HEK293 (cell line): ENCODE measurements at regions not wholly inside any gene's neighbourhood (a gene's known extent, or its start where the extent isn't known, plus 50 kb on each side); places are given as distances from the start of the nearest gene placed in this dataset.
"Not testable (repeated sequence)": the region's sequence is repeated elsewhere in the genome, so short reads cannot be mapped to it uniquely, and the experiment has no call there.

Experiments
- CTCF ChIA-PET: fragments of 350-600 bp; formaldehyde crosslinking; extraction: SDS; loops from one replicate; lab custom pipeline; 2021; ENCODE audit warnings: antibody characterized with exemption; lab: Yijun Ruan, JAX
- POLR2A ChIA-PET: fragments of 300-600 bp; formaldehyde crosslinking; extraction: SDS; loops from one replicate; lab custom pipeline; 2020; ENCODE audit warnings: antibody characterized with exemption, inconsistent platforms; lab: Yijun Ruan, JAX
- H3K27ac ChIP-seq: fragments of 200-500 bp; sonication (Bioruptor generic); 2 replicates; pipeline ENCODE4 v1.5.1; 2014; ENCODE audit warnings: low read depth, low read length, control low read depth, inconsistent platforms; ENCODE audit errors: extremely low read depth
- H3K36me3 ChIP-seq, 2 experiments: fragments of 200-500 bp in 1 of 2; sonication (Bioruptor generic) in 1 of 2; 1 replicate in 1 of 2; 2 replicates in 1 of 2; pipeline ENCODE4 v1.5.1; 2014 to 2017; ENCODE audit warnings: inconsistent platforms in 2 of 2, low read length in 2 of 2; ENCODE audit not compliant: control insufficient read depth in 2 of 2, insufficient read depth in 1 of 2
- H3K4me1 ChIP-seq: fragments of 200-500 bp; sonication (Bioruptor generic); 2 replicates; pipeline ENCODE4 v1.5.1; 2014; ENCODE audit warnings: mild to moderate bottlenecking, low read length, inconsistent platforms; ENCODE audit not compliant: control insufficient read depth, insufficient read depth
- H3K4me3 ChIP-seq: 2 replicates; pipeline ENCODE4 v1.5.1; 2011; ENCODE audit warnings: low read depth, mild to moderate bottlenecking, control low read depth, low read length, moderate library complexity
- H3K9me3 ChIP-seq: fragments of 200-500 bp; sonication (Bioruptor generic); 2 replicates; pipeline ENCODE4 v1.5.1; 2014; ENCODE audit warnings: low read depth, low read length, inconsistent platforms; ENCODE audit not compliant: control insufficient read depth, insufficient read depth
- KLF1 ChIP-seq: fragments of 450-650 bp; formaldehyde crosslinking; IDR thresholded peaks from 2 replicates; pipeline ENCODE4 v1.5.1; 2016; ENCODE audit warnings: missing biosample characterization, missing genetic modification characterization
- REPIN1 ChIP-seq: fragments of 450-650 bp; formaldehyde crosslinking; IDR thresholded peaks from 2 replicates; pipeline ENCODE4 v1.5.1; 2017; ENCODE audit warnings: missing biosample characterization, missing genetic modification characterization, low read depth
- ZNF24 ChIP-seq: fragments of 450-650 bp; formaldehyde crosslinking; IDR thresholded peaks from 2 replicates; pipeline ENCODE4 v1.5.1; 2016; ENCODE audit warnings: missing biosample characterization, missing genetic modification characterization
- ZNF311 ChIP-seq: fragments of 450-650 bp; formaldehyde crosslinking; IDR thresholded peaks from 2 replicates; pipeline ENCODE4 v1.5.1; 2017; ENCODE audit warnings: missing biosample characterization, missing genetic modification characterization, borderline replicate concordance
- ZNF341 ChIP-seq: fragments of 450-650 bp; formaldehyde crosslinking; IDR thresholded peaks from 2 replicates; pipeline ENCODE4; 2016; ENCODE audit warnings: low read depth, missing biosample characterization, missing genetic modification characterization
- ZNF366 ChIP-seq: fragments of 450-650 bp; formaldehyde crosslinking; conservative IDR thresholded peaks from 2 replicates; pipeline ENCODE4 v1.5.1; 2016; ENCODE audit warnings: missing biosample characterization, missing genetic modification characterization
- ZNF48 ChIP-seq: fragments of 450-650 bp; formaldehyde crosslinking; IDR thresholded peaks from 2 replicates; pipeline ENCODE4 v1.5.1; 2016; ENCODE audit warnings: missing biosample characterization, missing genetic modification characterization
- ZNF530 ChIP-seq: fragments of 450-650 bp; formaldehyde crosslinking; IDR thresholded peaks from 2 replicates; pipeline ENCODE4 v1.5.1; 2016; ENCODE audit warnings: low read depth, missing biosample characterization, missing genetic modification characterization
- ZNF670 ChIP-seq: fragments of 450-650 bp; formaldehyde crosslinking; IDR thresholded peaks from 2 replicates; pipeline ENCODE4 v1.5.1; 2016; ENCODE audit warnings: missing biosample characterization, missing genetic modification characterization, low read depth
- TF ChIP-seq, protein P1 (sequence below): fragments of 450-650 bp; formaldehyde crosslinking; IDR thresholded peaks from 2 replicates; pipeline ENCODE4 v1.5.1; 2016; ENCODE audit warnings: missing biosample characterization, missing genetic modification characterization
- TF ChIP-seq, protein P2 (sequence below): fragments of 450-650 bp; formaldehyde crosslinking; IDR thresholded peaks from 2 replicates; pipeline ENCODE4 v1.5.1; 2017; ENCODE audit warnings: missing biosample characterization, missing genetic modification characterization
- TF ChIP-seq, protein P3 (sequence below): fragments of 450-650 bp; IDR thresholded peaks from 2 replicates; pipeline ENCODE4 v1.5.1; 2018; ENCODE audit warnings: missing biosample characterization, missing genetic modification characterization

DNA sequence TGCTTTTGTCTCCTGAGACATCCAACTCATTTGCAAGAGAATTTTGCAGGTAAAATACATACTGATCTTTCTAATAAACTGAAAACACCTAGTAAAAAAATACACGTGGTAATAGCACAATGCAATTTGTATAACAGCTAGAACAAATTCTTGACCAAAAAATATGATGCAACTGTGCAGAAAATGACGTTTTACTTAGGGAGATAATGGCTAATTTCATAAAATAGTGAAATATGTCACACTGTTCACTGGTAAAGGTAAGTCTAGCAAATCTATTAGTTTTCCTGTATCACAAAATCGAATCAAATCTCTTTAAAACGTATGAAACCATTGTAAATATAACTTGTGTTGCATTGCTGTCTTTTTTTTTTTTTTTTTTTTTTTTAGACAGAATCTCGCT is 130.0 kb downstream of the VPREB1 start (continued):
- no peak for TF ChIP-seq ZNF670
- TF ChIP-seq ZNF311 (tag by site-specific recombination) = no peak
- TF ChIP-seq, all 188 proteins: peak for 0

DNA sequence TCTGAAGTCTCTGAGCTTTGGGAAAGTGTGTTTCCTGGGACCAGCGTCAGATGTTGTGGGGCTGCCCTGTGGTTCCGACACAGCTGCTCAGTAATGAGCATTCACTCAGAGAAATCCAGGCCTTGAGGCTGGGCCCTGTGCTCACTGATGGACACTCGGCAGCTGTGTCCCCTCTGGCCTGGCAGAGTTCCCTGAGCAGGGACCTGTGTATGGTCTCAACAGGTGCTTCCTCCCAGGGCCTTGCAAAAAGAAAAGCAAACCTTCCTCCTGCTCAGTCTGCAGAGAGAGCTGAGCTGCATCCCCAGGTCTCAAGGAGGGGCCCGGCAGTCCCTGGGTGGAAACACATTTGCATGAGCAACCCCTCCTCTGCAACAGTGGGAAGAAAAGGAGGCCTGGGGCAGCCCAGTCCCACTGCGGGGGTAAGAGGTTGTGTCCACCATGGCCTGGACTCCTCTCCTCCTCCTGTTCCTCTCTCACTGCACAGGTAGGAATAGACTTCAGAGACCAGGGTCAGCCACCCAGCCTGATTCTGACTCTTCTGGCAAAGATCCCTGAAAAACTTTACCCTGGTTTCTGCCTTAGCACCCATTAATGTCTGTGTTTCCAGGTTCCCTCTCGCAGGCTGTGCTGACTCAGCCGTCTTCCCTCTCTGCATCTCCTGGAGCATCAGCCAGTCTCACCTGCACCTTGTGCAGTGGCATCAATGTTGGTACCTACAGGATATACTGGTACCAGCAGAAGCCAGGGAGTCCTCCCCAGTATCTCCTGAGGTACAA is 131.2 kb downstream of the VPREB1 start:
- POLR2A ChIA-PET = no interaction called here
- Histone ChIP-seq H3K36me3 (no peaks in the 10 kb centered on the region), H3K4me3 (no peak overlapping the region), H3K4me1 (no peaks in the 10 kb centered on the region), H3K27ac (no peak overlapping the region), H3K9me3 (no peaks in the 10 kb centered on the region)
- no peak for TF ChIP-seq REPIN1
- no peak for TF ChIP-seq ZNF24 (tag by site-specific recombination)
- TF ChIP-seq, protein P1, sequence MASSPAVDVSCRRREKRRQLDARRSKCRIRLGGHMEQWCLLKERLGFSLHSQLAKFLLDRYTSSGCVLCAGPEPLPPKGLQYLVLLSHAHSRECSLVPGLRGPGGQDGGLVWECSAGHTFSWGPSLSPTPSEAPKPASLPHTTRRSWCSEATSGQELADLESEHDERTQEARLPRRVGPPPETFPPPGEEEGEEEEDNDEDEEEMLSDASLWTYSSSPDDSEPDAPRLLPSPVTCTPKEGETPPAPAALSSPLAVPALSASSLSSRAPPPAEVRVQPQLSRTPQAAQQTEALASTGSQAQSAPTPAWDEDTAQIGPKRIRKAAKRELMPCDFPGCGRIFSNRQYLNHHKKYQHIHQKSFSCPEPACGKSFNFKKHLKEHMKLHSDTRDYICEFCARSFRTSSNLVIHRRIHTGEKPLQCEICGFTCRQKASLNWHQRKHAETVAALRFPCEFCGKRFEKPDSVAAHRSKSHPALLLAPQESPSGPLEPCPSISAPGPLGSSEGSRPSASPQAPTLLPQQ = no peak
- TF ChIP-seq, protein P2, sequence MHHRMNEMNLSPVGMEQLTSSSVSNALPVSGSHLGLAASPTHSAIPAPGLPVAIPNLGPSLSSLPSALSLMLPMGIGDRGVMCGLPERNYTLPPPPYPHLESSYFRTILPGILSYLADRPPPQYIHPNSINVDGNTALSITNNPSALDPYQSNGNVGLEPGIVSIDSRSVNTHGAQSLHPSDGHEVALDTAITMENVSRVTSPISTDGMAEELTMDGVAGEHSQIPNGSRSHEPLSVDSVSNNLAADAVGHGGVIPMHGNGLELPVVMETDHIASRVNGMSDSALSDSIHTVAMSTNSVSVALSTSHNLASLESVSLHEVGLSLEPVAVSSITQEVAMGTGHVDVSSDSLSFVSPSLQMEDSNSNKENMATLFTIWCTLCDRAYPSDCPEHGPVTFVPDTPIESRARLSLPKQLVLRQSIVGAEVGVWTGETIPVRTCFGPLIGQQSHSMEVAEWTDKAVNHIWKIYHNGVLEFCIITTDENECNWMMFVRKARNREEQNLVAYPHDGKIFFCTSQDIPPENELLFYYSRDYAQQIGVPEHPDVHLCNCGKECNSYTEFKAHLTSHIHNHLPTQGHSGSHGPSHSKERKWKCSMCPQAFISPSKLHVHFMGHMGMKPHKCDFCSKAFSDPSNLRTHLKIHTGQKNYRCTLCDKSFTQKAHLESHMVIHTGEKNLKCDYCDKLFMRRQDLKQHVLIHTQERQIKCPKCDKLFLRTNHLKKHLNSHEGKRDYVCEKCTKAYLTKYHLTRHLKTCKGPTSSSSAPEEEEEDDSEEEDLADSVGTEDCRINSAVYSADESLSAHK (tag by site-specific recombination) = no peak
- no peak for TF ChIP-seq ZNF48
- CTCF ChIA-PET = no interaction called here

DNA sequence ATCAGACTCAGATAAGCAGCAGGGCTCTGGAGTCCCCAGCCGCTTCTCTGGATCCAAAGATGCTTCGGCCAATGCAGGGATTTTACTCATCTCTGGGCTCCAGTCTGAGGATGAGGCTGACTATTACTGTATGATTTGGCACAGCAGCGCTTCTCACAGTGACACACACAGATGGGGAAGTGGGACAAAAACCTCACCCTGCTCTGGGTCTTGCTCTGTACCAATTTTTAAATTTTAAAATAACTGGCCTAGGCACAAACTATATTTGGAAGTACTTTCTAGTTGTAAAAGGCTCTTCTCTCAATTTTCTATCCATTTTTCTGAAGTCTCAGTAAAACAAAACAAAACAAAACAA is 131.7 kb downstream of the VPREB1 start:
- Histone ChIP-seq H3K9me3 (no peaks in the 10 kb centered on the region), H3K27ac (no peak overlapping the region), H3K36me3 (no peaks in the 10 kb centered on the region), H3K4me3 (no peak overlapping the region), H3K4me1 (no peaks in the 10 kb centered on the region)
- ChIA-PET CTCF (interaction anchor here (0.7 kb wide), 1 partner anchor 583 kb away, joined by 3 read pairs; no protein-coding TSS in a partner anchor), POLR2A (no interaction called here)
- TF ChIP-seq, protein P3, sequence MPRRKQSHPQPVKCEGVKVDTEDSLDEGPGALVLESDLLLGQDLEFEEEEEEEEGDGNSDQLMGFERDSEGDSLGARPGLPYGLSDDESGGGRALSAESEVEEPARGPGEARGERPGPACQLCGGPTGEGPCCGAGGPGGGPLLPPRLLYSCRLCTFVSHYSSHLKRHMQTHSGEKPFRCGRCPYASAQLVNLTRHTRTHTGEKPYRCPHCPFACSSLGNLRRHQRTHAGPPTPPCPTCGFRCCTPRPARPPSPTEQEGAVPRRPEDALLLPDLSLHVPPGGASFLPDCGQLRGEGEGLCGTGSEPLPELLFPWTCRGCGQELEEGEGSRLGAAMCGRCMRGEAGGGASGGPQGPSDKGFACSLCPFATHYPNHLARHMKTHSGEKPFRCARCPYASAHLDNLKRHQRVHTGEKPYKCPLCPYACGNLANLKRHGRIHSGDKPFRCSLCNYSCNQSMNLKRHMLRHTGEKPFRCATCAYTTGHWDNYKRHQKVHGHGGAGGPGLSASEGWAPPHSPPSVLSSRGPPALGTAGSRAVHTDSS = no peak
- TF ChIP-seq ZNF341 = no peak
- TF ChIP-seq ZNF366 (tag by site-specific recombination) = no peak
- no peak for TF ChIP-seq KLF1 (tag by site-specific recombination)
- no peak for TF ChIP-seq ZNF530 (tag by site-specific recombination)

DNA sequence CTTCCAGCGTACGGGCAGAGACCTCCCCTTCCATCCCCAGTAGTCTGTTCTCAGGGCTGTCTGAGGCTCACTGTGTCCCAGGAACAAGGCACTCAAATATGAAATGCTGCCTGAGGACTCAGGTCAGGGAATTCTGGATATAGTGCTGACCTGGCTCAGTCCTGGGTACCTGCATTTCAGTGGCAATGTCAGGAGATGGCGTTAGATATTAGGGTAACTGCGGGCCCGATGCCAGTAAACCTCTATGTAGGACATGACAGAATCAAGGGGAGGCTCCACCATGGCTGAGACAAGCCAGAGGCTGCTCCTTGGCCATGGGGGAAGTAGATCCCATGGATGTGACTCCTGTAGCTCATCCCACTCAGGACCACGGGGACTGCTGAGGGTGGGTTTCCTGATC is 131.7 kb downstream of the ZNF280B start:
- POLR2A ChIA-PET, H3K9me3 ChIP-seq: not testable (repeated sequence)
- CTCF ChIA-PET = interaction anchor here (0.7 kb wide), 1 partner anchor 582 kb away, joined by 3 read pairs; no protein-coding TSS in a partner anchor

More for the DNA sequence above, 131.7 kb downstream of the ZNF280B start:
- not testable (repeated sequence) for H3K36me3 ChIP-seq, H3K27ac ChIP-seq, H3K4me3 ChIP-seq, H3K4me1 ChIP-seq
